NT2/D1 (cell line): ENCODE measurements at regions not wholly inside any gene's neighbourhood (a gene's known extent, or its start where the extent isn't known, plus 50 kb on each side); places are given as distances from the start of the nearest gene placed in this dataset.

Experiments used
- SUZ12 ChIP-seq: IDR thresholded peaks from 2 replicates; pipeline ENCODE4 v1.6.1; 2011; ENCODE audit not compliant: insufficient read length, insufficient read depth; ENCODE audit errors: extremely low read depth
- YY1 ChIP-seq: IDR thresholded peaks from 2 replicates; pipeline ENCODE4 v1.6.1; 2011; ENCODE audit not compliant: insufficient read length, insufficient read depth
- ZNF274 ChIP-seq: IDR thresholded peaks from 2 replicates; pipeline ENCODE4 v1.6.1; 2011; ENCODE audit warnings: mild to moderate bottlenecking, low read depth, low read length

DNA sequence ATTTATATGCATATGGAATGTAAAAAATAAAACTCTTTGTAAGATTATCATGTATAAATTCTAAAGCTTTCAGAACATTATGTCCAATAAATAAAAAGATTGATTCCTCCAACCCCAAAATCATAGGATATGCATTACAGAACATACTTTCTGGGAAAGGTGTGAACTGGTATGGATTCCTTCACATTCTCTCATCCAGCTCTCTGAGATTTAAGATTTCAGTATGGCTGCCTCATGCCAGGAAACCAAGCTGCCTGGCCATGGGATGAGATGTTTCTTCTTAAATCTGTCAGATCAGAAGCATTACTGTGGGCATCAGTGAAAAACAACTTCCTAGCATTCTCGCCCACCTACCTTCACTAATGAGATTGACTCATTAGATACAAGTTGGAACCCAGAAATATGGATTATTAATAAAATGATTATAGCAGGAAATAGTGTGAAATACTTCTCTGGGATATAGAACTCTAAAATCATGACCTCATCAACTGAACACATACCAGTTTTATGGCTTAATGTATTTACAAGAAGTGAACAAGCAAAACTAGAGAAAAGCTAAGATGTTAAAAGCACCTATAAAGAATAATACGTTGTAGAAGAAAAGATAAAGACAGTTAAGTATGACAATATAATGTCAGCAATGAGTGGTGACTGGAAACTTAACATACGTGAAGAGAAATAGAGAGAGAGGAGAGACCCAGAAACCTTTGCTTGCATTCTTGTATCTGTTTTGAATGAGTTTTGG is 171.6 kb upstream of the PHACTR1 start:
- TF ChIP-seq SUZ12 (no peak), ZNF274 (no peak), YY1 (no peak)
